IPS DF 4.7 (cell line): ENCODE measurements at regions not wholly inside any gene's neighbourhood (a gene's known extent, or its start where the extent isn't known, plus 50 kb on each side); places are given as distances from the start of the nearest gene placed in this dataset.

Source experiments
- DNase-seq: peaks from one replicate; pipeline ENCODE4 v3.0.0-alpha.2; 2013; ENCODE audit warnings: low spot score; ENCODE audit errors: extremely low read depth

GRCh38 chr14:55929136-55929535 lies 189.1 kb upstream of the PELI2 start:
- no peak for DNase-seq

GRCh38 chr14:55930016-55930784 lies 188.0 kb upstream of the PELI2 start:
- no peak for DNase-seq

- no peak for DNase-seq
These were observed 181.5 kb upstream of the PELI2 start for GRCh38 chr14:55936691-55937090.

GRCh38 chr14:55938249-55938791 lies 179.9 kb upstream of the PELI2 start:
- no peak for DNase-seq

GRCh38 chr14:55942076-55942654 lies 176.0 kb upstream of the PELI2 start:
- DNase-seq: no peak

- DNase-seq: no peak
These were observed 175.4 kb upstream of the PELI2 start for GRCh38 chr14:55942826-55943225.

- DNase-seq: no peak
These were observed 173.5 kb upstream of the PELI2 start for GRCh38 chr14:55944757-55945156.

GRCh38 chr14:55946231-55946630 lies 172.0 kb upstream of the PELI2 start:
- DNase-seq: no peak

GRCh38 chr14:55948399-55948798 lies 169.8 kb upstream of the PELI2 start:
- DNase-seq: no peak

GRCh38 chr14:55949708-55950107 lies 168.5 kb upstream of the PELI2 start:
- DNase-seq: no peak

- no peak for DNase-seq
These were observed 168.1 kb upstream of the PELI2 start for GRCh38 chr14:55950135-55950534.

GRCh38 chr14:55951341-55952206 lies 166.6 kb upstream of the PELI2 start:
- DNase-seq: no peak

- DNase-seq: no peak
These were observed 164.1 kb upstream of the PELI2 start for GRCh38 chr14:55954108-55954507.

- no peak for DNase-seq
These were observed 163.0 kb upstream of the PELI2 start for GRCh38 chr14:55955175-55955574.

GRCh38 chr14:55957950-55958349 lies 160.3 kb upstream of the PELI2 start:
- peak; percentile 68 for DNase-seq

GRCh38 chr14:55963295-55963694 lies 154.9 kb upstream of the PELI2 start:
- DNase-seq: no peak

GRCh38 chr14:55964091-55964490 lies 154.1 kb upstream of the PELI2 start:
- DNase-seq: no peak

- no peak for DNase-seq
These were observed 153.4 kb upstream of the PELI2 start for GRCh38 chr14:55964821-55965220.

- DNase-seq: no peak
These were observed 152.4 kb upstream of the PELI2 start for GRCh38 chr14:55965851-55966250.

- no peak for DNase-seq
These were observed 149.5 kb upstream of the PELI2 start for GRCh38 chr14:55968741-55969140.

- no peak for DNase-seq
These were observed 144.9 kb upstream of the PELI2 start for GRCh38 chr14:55973285-55973800.
